ENCODE measurements at regions not wholly inside any gene's neighbourhood (a gene's known extent, or its start where the extent isn't known, plus 50 kb on each side); places are given as distances from the start of the nearest gene placed in this dataset.

DNA sequence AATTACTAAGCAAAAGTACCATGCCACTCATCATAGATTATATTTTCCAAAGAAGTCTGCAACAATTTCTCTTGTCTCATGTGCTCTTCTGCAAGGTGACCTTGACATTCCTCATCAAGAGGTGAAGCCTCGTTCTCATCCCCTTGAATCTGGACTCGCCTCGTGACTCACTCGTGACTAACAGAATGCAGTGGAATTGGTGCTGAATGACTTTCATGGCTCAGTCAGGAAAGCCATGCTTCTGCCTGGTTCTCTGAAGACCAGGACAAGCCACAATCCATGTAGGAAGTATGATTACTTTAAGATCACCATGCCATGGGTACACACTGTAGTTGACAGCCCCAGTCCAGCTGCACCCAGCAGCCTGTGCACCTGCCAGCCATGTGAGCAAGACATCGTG lies 335.8 kb downstream of the GADD45G start:
- TF ChIP-seq ZNF274 (IDR thresholded peaks at IDR 0.05; ENCODE audit: low read depth, low read length) = no peak
- TF ChIP-seq YY1 (IDR thresholded peaks at IDR 0.05; ENCODE audit: insufficient read depth, insufficient read length) = no peak
- no peak for TF ChIP-seq SUZ12 (IDR thresholded peaks at IDR 0.05; ENCODE audit: extremely low read depth, insufficient read depth, insufficient read length)
